Glutamatergic neuron (in vitro differentiated cells): ENCODE measurements at regions not wholly inside any gene's neighbourhood (a gene's known extent, or its start where the extent isn't known, plus 50 kb on each side); places are given as distances from the start of the nearest gene placed in this dataset.

Experiments
- DNase-seq: peaks from one replicate; pipeline ENCODE4 v3.0.0; 2022
- H3K27ac Mint-ChIP-seq: one replicate; pipeline ENCODE4 v1.8.0; 2020; ENCODE audit warnings: mild to moderate bottlenecking, mixed read lengths, inconsistent platforms; ENCODE audit not compliant: unreplicated experiment
- H3K27me3 Mint-ChIP-seq: one replicate; pipeline ENCODE4 v1.8.0; 2020; ENCODE audit warnings: mild to moderate bottlenecking, moderate library complexity, mixed read lengths, inconsistent platforms; ENCODE audit not compliant: unreplicated experiment
- H3K36me3 Mint-ChIP-seq: one replicate; pipeline ENCODE4 v1.8.0; 2020; ENCODE audit warnings: mild to moderate bottlenecking, mixed read lengths, inconsistent platforms; ENCODE audit not compliant: unreplicated experiment
- H3K4me1 Mint-ChIP-seq: one replicate; pipeline ENCODE4 v1.8.0; 2020; ENCODE audit warnings: mild to moderate bottlenecking, low read depth, mixed read lengths, inconsistent platforms; ENCODE audit not compliant: unreplicated experiment
- H3K4me3 Mint-ChIP-seq: one replicate; pipeline ENCODE4 v1.8.0; 2020; ENCODE audit warnings: mild to moderate bottlenecking, mixed read lengths, inconsistent platforms; ENCODE audit not compliant: unreplicated experiment
- H3K9me3 Mint-ChIP-seq: one replicate; pipeline ENCODE4 v1.8.0; 2020; ENCODE audit warnings: mild to moderate bottlenecking, moderate library complexity, mixed read lengths, inconsistent platforms; ENCODE audit not compliant: unreplicated experiment
- TF ChIP-seq, protein P1 (sequence below): fragments of 200-600 bp; sonication (generic); IDR thresholded peaks from one replicate; pipeline ENCODE4 v1.5.0; 2021; ENCODE audit not compliant: partially characterized antibody, unreplicated experiment

DNA sequence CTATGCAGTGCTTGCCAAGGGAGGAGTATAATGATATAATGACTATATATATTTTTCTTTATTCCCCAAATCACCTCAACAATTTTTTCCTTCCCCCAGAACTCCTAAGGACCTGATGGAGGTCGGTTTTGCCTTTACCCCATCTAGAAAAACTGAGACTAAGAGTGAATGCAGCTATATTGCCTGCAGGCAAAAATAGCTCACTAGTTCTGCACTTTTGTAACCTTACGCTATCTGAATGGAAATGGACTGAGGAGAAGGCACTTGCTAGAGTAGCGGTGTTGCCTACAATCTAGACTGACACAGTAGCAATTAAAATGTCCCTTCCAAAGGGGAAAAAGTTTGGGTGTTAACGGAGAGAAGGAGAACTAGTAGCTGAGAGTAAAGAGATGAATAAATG is 379.5 kb upstream of the SEMA6D start:
- DNase-seq: no peak
- Mint-ChIP-seq H3K36me3 (no peaks in the 10 kb centered on the region), H3K9me3 (peaks cover 7% of the 10 kb centered on the region), H3K27me3 (peaks cover 5% of the 10 kb centered on the region), H3K4me1 (peaks cover 11% of the 10 kb centered on the region), H3K27ac (no peak overlapping the region), H3K4me3 (no peak overlapping the region)
- TF ChIP-seq, protein P1, sequence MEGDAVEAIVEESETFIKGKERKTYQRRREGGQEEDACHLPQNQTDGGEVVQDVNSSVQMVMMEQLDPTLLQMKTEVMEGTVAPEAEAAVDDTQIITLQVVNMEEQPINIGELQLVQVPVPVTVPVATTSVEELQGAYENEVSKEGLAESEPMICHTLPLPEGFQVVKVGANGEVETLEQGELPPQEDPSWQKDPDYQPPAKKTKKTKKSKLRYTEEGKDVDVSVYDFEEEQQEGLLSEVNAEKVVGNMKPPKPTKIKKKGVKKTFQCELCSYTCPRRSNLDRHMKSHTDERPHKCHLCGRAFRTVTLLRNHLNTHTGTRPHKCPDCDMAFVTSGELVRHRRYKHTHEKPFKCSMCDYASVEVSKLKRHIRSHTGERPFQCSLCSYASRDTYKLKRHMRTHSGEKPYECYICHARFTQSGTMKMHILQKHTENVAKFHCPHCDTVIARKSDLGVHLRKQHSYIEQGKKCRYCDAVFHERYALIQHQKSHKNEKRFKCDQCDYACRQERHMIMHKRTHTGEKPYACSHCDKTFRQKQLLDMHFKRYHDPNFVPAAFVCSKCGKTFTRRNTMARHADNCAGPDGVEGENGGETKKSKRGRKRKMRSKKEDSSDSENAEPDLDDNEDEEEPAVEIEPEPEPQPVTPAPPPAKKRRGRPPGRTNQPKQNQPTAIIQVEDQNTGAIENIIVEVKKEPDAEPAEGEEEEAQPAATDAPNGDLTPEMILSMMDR: no peak

- Mint-ChIP-seq H3K27ac (no peak overlapping the region), H3K9me3 (peaks cover 8% of the 10 kb centered on the region), H3K36me3 (no peaks in the 10 kb centered on the region), H3K4me1 (peaks cover 9% of the 10 kb centered on the region), H3K27me3 (peaks cover 5% of the 10 kb centered on the region), H3K4me3 (no peak overlapping the region)
- no peak for DNase-seq
- TF ChIP-seq, protein P1: no peak
Measured at GRCh38 chr15:47338771-47339170, 378.5 kb upstream of the SEMA6D start.

GRCh38 chr15:47339800-47340570 is 377.3 kb upstream of the SEMA6D start:
- TF ChIP-seq, protein P1: no peak
- Mint-ChIP-seq H3K27ac (peak overlapping the region; percentile 6), H3K36me3 (no peaks in the 10 kb centered on the region), H3K4me3 (peak overlapping the region; percentile 16), H3K4me1 (peaks cover 6% of the 10 kb centered on the region), H3K27me3 (peaks cover 5% of the 10 kb centered on the region), H3K9me3 (peaks cover 11% of the 10 kb centered on the region)
- no peak for DNase-seq

DNA sequence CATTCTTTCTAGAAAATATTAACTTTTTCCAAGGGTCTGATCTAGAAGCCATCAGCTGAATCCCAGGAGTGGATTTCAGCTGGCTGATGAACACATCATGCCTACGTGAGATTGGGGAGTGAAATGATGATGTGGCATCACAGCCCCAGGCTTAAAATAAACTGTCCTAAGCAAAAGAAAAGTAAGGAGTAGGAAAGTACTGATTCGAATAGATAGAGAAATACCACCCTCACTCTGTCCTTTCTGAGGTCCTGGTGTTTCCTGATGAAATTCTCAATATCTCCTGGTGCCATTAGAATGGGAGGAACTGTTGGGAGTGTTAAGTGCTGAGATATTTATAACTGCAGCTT is 376.8 kb upstream of the SEMA6D start:
- no peaks in the 10 kb centered on the region for H3K36me3 Mint-ChIP-seq
- peaks cover 10% of the 10 kb centered on the region for H3K9me3 Mint-ChIP-seq
- DNase-seq: no peak
- H3K27ac Mint-ChIP-seq: no peak overlapping the region
- H3K27me3 Mint-ChIP-seq: peaks cover 5% of the 10 kb centered on the region
- H3K4me1 Mint-ChIP-seq: peaks cover 5% of the 10 kb centered on the region
- TF ChIP-seq, protein P1: no peak
- H3K4me3 Mint-ChIP-seq: no peak overlapping the region

- Mint-ChIP-seq H3K36me3 (no peaks in the 10 kb centered on the region), H3K4me3 (no peak overlapping the region), H3K27ac (no peak overlapping the region), H3K9me3 (peaks cover 2% of the 10 kb centered on the region), H3K4me1 (peaks cover 5% of the 10 kb centered on the region), H3K27me3 (no peaks in the 10 kb centered on the region)
- TF ChIP-seq, protein P1: no peak
- DNase-seq: no peak
Measured at GRCh38 chr15:47349179-47349578, 368.1 kb upstream of the SEMA6D start.
